Breast epithelium (tissue), 4 donors: ENCODE measurements at regions not wholly inside any gene's neighbourhood (a gene's known extent, or its start where the extent isn't known, plus 50 kb on each side); places are given as distances from the start of the nearest gene placed in this dataset.
A peak's percentile ranks its signal among the peaks of the same experiment; 100 is the strongest.
"Not testable (repeated sequence)": the region's sequence is repeated elsewhere in the genome, so short reads cannot be mapped to it uniquely, and the experiment has no call there.

ENCODE experiments used
- DNase-seq, 2 donors: peaks; one replicate each; pipeline ENCODE4 v3.0.0-alpha.2; 2019; ENCODE audit warnings: low spot score in 2 of 2
- H3K27ac ChIP-seq, 2 donors: fragments of 200-600 bp; sonication (generic) in 1 of 2; one replicate each; pipeline ENCODE4 v1.5.1; 2016 to 2019; ENCODE audit warnings: mild to moderate bottlenecking in 1 of 2
- H3K27me3 ChIP-seq, 2 donors: fragments of 200-600 bp; sonication (generic) in 1 of 2; one replicate each; pipeline versions ENCODE4 v1.5.1 to v1.6.0; 2017 to 2019; ENCODE audit warnings: control low read depth in 1 of 2, mild to moderate bottlenecking in 1 of 2
- H3K36me3 ChIP-seq: fragments of 200-600 bp; one replicate; pipeline ENCODE4 v1.5.1; 2019
- H3K4me1 ChIP-seq, 2 donors: fragments of 200-600 bp; sonication (generic); one replicate each; pipeline ENCODE4 v1.5.1; 2016 to 2019; ENCODE audit warnings: control low read depth in 1 of 2
- H3K4me3 ChIP-seq, 3 donors: fragments of 200-600 bp; sonication (generic); 1 replicate in 2 of 3; 2 replicates in 1 of 3; pipeline ENCODE4 v1.5.1; 2016 to 2019; ENCODE audit warnings: mild to moderate bottlenecking in 3 of 3, moderate library complexity in 2 of 3
- H3K9me3 ChIP-seq, 2 donors: fragments of 200-600 bp; sonication (generic) in 1 of 2; one replicate each; pipeline ENCODE4 v1.5.1; 2016 to 2019; ENCODE audit warnings: control low read depth in 1 of 2
- CTCF ChIP-seq, 3 donors: fragments of 450-650 bp; IDR thresholded peaks; one replicate each; pipeline ENCODE4 v1.5.1; 2016 to 2017; ENCODE audit warnings: antibody characterized with exemption in 3 of 3, mild to moderate bottlenecking in 3 of 3, moderate library complexity in 3 of 3
- POLR2A ChIP-seq: fragments of 450-650 bp; IDR thresholded peaks from one replicate; pipeline ENCODE4 v1.6.1; 2016; ENCODE audit warnings: antibody characterized with exemption, mild to moderate bottlenecking, moderate library complexity
- POLR2AphosphoS5 ChIP-seq, 3 donors: sonication (generic); formaldehyde crosslinking; IDR thresholded peaks; one replicate each; pipeline ENCODE4 v1.6.1; 2017; ENCODE audit warnings: antibody characterized with exemption in 3 of 3
- intact Hi-C: fragments of 100-400 bp; cut with DNase I; formaldehyde crosslinking; loops from one replicate; pipeline ENCODE4 v1.15.1; 2023; ENCODE audit warnings: low total_unique reads

GRCh38 chr3:66836363-66837152 lies 161.5 kb upstream of the KBTBD8 start:
- TF ChIP-seq CTCF (IDR thresholded peaks at IDR 0.05) (peak in 1 of 3 donors; percentile 22), POLR2A (no peak)
- H3K27me3 ChIP-seq = no peaks in the 10 kb centered on the region

GRCh38 chr3:66838704-66839103 lies 159.4 kb upstream of the KBTBD8 start:
- H3K4me3 ChIP-seq = no peak overlapping the region
- no peaks in the 10 kb centered on the region for H3K9me3 ChIP-seq
- H3K36me3 ChIP-seq = no peaks in the 10 kb centered on the region
- H3K4me1 ChIP-seq = no peaks in the 10 kb centered on the region
- no peak for DNase-seq
- no peak overlapping the region for H3K27ac ChIP-seq
- TF ChIP-seq CTCF (IDR thresholded peaks at IDR 0.05) (no peak), POLR2A (no peak), POLR2AphosphoS5 (IDR thresholded peaks at IDR 0.05) (no peak)
- intact Hi-C loops = no loop called here
- no peaks in the 10 kb centered on the region for H3K27me3 ChIP-seq

More at GRCh38 chr3:66836363-66837152, 161.5 kb upstream of the KBTBD8 start:
- Histone ChIP-seq H3K27ac (no peak overlapping the region), H3K36me3 (no peaks in the 10 kb centered on the region), H3K4me3 (no peak overlapping the region), H3K4me1 (no peaks in the 10 kb centered on the region), H3K9me3 (no peaks in the 10 kb centered on the region)
- no peak for DNase-seq
- intact Hi-C loops = no loop called here

- H3K36me3 ChIP-seq = no peaks in the 10 kb centered on the region
- TF ChIP-seq POLR2A (no peak), CTCF (IDR thresholded peaks at IDR 0.05) (no peak), POLR2AphosphoS5 (IDR thresholded peaks at IDR 0.05) (no peak)
- no peaks in the 10 kb centered on the region for H3K27me3 ChIP-seq
- H3K4me3 ChIP-seq = no peak overlapping the region
- no peaks in the 10 kb centered on the region for H3K9me3 ChIP-seq
- H3K4me1 ChIP-seq = no peaks in the 10 kb centered on the region
- H3K27ac ChIP-seq = no peak overlapping the region
- DNase-seq = no peak
- intact Hi-C loops = no loop called here
Measured at GRCh38 chr3:66839508-66839907, 158.6 kb upstream of the KBTBD8 start.

GRCh38 chr3:66842761-66843464 lies 155.2 kb upstream of the KBTBD8 start:
- H3K9me3 ChIP-seq, H3K4me1 ChIP-seq, DNase-seq, H3K4me3 ChIP-seq, intact Hi-C loops, H3K36me3 ChIP-seq, H3K27me3 ChIP-seq, H3K27ac ChIP-seq: not testable (repeated sequence)

- H3K27ac ChIP-seq = no peak overlapping the region
- intact Hi-C loops = no loop called here
- TF ChIP-seq POLR2A (no peak), POLR2AphosphoS5 (IDR thresholded peaks at IDR 0.05) (no peak), CTCF (IDR thresholded peaks at IDR 0.05) (no peak)
Measured at GRCh38 chr3:66851894-66852613, 146.1 kb upstream of the KBTBD8 start.

More at GRCh38 chr3:66851894-66852613, 146.1 kb upstream of the KBTBD8 start:
- Histone ChIP-seq H3K4me1 (no peaks in the 10 kb centered on the region), H3K36me3 (no peaks in the 10 kb centered on the region), H3K9me3 (no peaks in the 10 kb centered on the region), H3K4me3 (no peak overlapping the region), H3K27me3 (no peaks in the 10 kb centered on the region)
- no peak for DNase-seq
